ENCODE measurements at regions not wholly inside any gene's neighbourhood (a gene's known extent, or its start where the extent isn't known, plus 50 kb on each side); places are given as distances from the start of the nearest gene placed in this dataset.

DNA sequence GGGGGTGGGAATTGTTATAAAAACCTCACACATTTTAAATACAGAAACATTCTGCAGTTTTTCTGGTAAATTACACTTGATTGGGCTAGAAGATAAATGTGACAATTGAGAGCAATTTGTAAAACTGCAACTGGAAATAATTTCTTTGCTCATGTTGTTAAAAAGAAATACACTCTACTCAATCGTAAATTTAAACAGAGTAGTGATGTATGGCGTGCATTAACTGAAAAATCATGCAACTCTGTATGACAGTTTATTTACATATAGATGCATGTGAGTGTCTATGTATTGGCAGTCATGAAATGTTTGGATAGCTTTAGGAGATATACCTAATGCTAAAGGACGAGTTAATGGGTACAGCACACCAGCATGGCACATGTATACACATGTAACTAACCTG lies 554.9 kb downstream of the PRELID2 start:
- DNase-seq (ENCODE audit: low read depth in 2 of 2): no peak

DNA sequence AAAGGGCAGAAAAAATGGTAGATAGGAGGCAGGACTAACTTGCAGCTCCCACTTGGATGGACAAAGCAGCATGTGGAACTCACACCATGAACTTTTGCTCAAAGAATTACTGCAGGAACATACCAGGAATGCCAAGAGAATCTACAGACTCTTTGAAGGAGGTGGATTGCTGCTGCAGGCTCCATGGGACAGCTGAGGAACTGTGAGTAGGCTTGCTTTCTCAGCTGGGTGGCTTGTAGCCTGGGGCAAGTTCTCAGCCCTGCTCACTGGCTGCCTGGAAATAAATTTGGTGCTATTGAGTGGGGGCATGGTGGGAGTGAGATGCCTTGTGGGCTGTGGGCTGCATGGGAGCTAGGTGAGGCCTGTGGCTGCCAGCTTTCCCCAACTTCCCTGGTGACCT lies 574.5 kb downstream of the PRELID2 start:
- no peak for DNase-seq (ENCODE audit: low read depth in 2 of 2)

DNA sequence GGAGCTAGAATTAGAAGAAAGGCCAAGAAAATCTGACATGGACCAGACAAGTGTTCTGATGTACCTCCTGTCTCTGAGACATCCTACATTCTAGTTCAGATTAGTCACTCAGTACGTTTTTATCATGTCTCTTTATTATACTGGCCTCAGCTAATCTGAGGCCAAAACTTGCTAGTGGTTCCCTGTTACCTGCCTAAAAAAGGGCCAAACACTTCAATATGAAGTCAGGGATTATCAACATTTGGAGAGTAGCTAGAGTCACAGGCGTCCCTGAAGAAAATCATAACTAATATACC lies 587.4 kb downstream of the PRELID2 start:
- no peak for DNase-seq (ENCODE audit: low read depth in 2 of 2)

DNA sequence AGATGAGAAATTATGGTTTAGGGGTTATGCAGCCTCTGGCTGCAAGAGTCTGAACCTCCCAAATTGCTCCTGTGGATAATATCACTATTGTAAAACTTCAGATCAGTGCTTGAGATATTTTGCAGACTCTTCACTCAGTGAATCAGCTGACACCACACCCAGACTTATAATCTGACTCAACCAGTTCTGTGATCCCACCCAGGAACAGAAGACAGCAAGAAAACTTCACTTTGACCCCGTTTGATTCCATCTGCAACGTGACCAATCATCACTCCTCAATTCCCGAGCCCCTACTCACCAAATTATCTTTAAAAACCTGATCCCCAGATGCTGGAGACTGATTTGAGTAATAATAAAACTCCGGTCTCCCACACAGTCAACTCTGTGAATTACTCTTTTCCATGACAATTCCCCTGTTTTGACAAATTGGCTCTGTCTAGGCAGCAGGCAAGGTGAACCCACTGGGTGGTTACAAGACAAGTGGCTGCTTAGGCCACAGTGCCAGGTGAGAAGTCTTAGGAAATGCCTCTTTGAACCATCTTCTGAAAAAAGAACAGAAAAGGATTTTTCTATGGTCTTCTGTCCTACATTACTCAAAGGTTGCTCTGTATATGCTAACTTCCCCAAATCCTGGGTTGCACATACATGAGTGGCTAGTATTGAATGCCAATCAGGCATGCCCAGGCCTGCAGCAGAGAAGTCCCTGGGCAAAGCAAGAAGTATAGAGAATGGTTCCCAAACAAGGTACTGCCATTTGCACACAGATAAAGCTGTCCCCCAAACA lies 588.0 kb downstream of the PRELID2 start:
- peak in 1 of 2 donors; percentile 6 for DNase-seq (ENCODE audit: low read depth in 2 of 2)

DNA sequence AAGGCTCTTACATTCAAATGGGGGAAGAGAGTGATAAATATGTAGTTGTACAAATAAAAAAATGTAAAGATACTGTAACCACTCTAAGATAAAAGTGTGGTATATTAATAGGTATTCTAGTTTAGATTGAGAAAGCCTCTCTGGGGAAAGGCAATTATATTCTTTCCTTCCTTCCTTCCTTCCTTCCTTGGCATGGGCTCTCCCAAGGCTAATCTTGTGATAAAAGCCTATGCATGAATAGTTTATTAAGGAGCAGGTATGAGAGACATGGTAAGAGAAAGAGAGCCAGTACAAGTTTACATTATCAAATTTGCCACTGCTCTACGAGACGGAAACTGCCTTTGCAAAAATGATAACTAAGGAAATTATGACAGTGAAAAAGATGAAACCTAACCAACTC lies 588.8 kb downstream of the PRELID2 start:
- DNase-seq (ENCODE audit: low read depth in 2 of 2): no peak

DNA sequence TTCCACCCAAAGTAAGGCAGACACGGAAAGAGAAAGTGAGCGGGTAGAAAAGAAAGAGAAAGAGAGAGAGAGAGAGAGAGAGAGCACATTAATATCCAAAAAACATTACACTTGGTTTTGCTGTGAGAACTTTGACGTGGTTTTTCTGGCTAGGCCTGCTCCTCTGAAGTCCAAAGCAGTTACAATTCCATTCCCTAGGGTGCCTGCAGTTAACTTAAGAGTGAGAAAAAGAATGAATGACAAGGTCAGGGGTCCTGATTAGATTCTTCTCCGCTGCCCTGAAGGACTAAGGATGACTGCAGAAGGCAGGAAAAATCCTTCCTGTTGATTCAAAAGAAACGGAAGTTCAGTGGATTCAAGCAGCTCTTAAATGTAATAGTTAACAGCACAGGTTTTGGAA lies 589.8 kb downstream of the PRELID2 start:
- peak; percentile 31 to 37 for DNase-seq (ENCODE audit: low read depth in 2 of 2)

DNA sequence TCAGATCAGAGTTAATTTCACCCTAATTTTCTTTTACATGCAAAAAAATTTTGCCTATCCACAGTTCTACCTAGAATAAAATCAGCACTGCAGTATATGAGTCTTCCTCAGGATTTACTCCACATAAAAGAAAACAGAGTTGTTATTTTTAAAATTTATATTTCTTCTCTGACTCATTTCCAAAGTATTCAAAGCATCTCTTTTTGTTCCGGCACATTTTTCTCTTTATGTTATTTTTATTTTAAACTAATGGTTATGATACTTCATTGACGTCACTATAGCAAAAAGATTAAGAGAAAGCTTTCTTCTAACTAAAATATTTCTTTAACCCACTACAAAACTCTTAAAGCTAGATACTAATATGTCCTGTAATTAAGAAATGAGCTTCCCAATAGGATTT lies 590.4 kb downstream of the PRELID2 start:
- peak; percentile 36 to 48 for DNase-seq (ENCODE audit: low read depth in 2 of 2)

DNA sequence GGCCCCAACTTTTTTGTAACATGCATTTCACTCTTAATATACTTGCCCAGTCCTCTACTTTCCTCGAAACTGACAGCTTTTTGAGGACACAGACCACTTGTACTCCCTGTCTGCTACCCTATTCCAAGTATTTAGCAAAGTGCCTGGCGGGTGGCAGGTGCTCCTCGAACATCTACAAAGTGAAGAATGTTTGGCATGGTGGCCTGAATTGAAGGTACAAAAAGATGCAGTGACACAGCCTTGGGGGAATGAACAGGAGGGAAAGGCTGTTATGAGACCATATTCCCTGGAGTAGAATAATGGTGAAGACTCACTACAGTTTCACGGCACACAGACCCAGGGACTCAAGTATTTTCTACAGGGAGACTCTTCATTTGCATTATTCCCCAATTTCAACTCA lies 590.9 kb downstream of the PRELID2 start:
- no peak for DNase-seq (ENCODE audit: low read depth in 2 of 2)

DNA sequence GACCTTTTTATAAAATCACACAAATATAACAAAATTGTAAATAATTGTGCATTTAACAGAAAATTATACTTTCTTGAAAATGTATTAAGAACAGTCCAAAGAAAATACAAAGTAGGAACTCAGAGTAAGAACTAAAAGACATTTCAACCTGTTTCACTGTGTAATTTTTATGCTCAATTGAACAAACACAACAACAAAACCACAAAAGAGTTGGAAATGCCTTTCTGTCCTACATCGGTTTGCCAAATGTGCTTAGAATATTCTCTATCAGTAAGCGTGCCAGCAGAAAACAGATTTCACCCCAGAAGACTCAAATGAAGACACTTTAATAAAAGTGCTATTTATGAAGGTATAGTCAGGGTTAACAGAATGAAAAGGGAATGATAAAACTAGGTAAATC lies 592.1 kb downstream of the PRELID2 start:
- DNase-seq (ENCODE audit: low read depth in 2 of 2): no peak

DNA sequence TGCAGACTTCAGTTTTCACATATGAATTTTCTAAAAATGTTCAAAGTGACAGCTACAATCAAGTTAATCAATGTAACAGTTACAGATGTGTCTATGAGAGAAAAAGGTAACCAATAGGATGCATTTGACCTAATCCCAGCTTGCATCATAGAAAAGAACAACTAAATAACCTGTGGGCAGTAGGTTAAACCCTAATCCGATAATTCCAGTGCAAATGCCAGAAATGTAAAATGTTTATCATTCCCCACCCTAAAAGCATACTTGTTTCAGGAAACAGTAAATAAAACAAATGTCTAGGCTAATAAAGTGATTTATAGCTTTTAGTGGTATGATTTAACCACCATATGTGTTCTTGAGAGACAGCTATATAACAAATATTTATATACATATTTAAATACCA lies 592.6 kb downstream of the PRELID2 start:
- no peak for DNase-seq (ENCODE audit: low read depth in 2 of 2)

DNA sequence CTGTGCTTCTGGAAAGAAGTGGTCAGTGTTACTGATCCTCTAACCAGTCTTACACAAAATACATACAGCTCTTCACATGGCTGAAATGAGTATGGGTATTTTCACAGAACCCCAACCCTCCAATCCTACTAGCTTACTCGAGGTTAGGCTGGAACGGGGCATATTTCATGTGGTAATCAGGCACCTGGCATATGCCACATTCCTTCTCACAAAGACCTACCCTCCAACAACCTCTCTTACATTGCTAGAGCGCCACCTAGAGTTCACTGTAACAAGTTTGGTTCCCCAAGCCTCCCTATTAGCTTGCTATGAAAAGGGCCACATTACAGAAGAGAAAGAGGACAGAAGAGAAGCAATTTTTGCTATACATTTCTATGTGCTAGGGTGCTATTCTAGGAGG lies 597.3 kb downstream of the PRELID2 start:
- peak; percentile 78 to 89 for DNase-seq (ENCODE audit: low read depth in 2 of 2)

DNA sequence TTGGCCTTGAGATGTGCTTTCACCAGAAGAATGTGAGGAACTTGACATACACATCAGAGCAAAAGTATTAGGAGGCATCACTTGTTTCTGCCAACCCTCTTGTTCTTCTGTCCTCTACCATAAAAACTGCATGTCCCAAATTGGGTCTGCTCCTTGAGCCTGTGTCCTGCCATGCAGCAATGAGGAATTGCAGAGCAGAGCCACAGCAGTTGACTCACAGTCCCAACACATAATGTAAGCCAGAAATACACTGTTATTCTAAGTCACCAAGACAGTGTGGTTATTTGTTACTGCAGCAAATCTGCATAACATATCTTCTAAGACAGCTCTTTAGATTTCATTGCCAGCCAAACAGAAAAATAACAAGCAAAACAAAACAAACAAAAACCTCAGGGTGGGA lies 598.2 kb downstream of the PRELID2 start:
- DNase-seq (ENCODE audit: low read depth in 2 of 2): no peak

DNA sequence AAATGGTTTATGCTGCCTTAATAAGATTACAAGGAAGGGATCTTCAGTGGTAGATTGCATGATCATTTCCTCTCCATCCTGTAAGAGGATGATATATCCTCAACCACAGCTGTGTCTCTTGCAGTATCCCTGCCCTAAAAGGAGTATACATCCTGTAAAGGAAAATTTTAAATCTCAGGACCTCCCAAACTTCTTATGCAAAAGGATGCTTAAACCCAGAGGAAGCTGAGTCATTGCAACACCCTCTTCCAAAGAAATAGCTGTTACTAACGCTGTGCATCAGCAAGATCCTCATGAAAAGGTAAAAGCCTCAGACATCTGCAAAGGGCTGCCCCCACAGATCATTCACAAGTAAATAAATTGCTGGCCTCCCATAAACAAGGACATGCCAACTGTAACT lies 599.0 kb downstream of the PRELID2 start:
- DNase-seq (ENCODE audit: low read depth in 2 of 2): peak in 1 of 2 donors; percentile 37

DNA sequence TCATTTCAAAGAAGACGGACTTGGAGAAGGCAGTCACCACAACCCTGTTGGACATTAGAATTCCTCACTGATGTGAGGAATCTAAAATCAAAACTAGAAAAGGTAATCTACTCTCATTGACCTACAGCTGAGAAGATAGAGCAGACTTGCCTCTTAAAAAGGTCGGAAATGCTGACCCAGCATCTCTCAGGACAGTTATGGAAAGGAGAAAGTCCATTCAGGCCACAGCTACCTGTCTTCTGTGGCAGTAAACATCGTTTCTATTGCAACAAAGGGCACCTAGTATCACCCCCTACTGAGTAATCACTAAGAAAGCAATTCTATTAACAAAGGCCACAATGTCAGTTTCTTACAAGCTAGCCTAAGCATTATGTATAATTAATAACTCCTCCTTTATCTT lies 601.7 kb downstream of the PRELID2 start:
- DNase-seq (ENCODE audit: low read depth in 2 of 2): no peak

DNA sequence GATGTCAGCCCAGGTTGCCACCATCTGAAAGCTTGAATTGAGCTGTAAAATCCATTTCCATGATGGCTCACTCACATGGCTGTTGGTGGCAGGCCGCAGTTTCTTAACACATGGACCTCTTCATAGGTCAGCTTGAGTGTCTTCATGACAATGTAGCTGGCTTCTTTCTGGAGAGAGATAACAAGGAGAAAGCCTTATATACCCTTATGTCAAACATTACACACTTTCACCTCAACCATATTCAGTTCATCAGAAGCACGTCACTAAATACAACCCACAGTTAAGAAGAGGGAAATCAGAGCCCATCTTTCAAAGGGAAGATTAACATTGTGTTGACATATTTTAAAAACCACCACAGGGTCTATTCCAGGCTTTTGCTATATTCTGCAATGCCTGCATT lies 604.4 kb downstream of the PRELID2 start:
- DNase-seq (ENCODE audit: low read depth in 2 of 2): no peak

DNA sequence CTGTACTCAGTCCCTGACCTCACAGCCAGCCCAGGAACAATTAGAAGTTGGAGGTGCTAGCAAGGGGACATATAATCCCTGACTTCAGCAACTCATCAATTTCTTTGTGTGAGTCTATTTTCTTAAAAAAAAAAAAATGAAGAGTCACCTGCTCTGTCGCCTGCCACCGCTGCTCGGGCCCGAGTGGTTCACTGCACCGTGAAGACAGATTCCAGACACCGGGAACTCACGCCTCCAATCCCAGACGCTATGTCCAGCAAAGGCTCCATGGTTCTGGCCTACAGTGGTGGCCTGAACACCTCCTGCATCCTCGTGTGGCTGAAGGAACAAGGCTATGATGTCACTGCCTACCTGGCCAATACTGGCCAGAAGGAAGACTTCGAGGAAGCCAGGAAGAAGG lies 606.6 kb downstream of the PRELID2 start:
- no peak for DNase-seq (ENCODE audit: low read depth in 2 of 2)

DNA sequence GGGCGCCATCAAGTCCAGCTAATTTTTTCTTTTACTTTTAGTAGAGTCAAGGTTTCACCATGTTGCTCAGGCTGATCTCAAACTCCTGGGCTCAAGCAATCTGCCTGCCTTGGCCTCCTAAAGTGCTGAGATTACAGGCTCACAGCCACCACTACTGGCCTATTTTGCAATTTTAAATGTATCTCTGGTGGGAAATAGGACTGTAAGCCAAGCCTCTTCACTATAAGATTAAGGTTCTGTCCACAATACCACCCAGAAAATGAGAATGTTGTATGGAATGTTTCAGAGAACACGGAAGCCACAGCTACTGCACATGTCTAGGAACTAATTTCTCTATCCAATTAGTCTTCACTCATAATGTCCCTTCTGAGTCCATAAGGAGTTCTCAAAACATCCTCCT lies 607.3 kb downstream of the PRELID2 start:
- no peak for DNase-seq (ENCODE audit: low read depth in 2 of 2)

DNA sequence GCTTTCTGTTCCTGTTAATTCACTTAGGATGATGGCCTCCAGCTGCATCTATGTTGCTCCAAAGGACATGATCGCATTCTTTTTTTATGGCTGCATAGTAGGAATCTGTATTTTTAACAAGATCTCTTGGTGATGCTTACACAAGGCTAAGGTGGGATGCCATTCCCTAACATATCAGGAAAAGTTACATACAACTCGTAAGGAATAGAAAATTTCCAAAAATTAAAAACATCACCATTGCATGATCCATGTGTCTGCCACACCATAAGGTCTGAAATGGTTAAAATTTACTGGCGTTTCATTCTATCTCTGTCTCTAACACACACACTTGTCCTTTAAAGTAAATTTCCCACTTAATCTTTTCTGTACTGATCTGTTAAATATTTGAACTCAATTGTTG lies 608.4 kb downstream of the PRELID2 start:
- DNase-seq (ENCODE audit: low read depth in 2 of 2): no peak

DNA sequence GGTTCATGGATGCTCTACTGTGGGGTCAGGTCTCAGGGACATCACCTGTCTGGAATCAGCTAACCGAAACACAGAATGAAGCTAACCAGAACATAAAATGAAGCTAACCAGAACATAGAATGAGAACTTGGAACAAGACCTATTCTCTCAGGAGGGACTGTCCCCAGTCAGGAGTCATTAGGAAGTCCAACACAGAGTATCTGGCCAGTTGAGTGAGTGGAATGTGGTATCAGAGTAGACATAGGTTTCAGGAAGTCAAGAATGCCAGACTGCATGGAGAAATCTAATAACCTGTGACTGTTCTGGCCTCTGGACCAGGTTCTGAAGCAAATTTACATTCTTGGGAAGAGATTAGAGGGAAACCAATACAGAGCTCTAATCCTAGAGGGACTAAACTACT lies 609.6 kb downstream of the PRELID2 start:
- no peak for DNase-seq (ENCODE audit: low read depth in 2 of 2)

DNA sequence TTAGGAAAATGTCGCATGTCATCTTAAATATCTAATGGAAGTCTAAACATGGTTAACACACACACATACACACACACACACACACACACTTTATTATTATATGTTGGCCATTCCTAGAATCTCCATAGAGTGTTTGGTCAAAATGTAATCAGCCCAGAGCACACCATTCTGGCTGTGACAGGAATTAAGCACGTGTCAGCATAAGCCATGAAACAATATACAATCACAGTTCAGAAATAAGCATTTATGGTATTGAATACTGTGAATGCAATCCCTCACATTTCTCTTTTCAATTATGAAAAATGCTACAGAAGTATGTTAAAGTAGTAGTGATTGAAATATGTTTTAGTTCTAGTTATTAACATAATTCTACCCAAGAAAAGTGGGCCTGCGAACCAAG lies 611.6 kb downstream of the PRELID2 start:
- no peak for DNase-seq (ENCODE audit: low read depth in 2 of 2)

DNA sequence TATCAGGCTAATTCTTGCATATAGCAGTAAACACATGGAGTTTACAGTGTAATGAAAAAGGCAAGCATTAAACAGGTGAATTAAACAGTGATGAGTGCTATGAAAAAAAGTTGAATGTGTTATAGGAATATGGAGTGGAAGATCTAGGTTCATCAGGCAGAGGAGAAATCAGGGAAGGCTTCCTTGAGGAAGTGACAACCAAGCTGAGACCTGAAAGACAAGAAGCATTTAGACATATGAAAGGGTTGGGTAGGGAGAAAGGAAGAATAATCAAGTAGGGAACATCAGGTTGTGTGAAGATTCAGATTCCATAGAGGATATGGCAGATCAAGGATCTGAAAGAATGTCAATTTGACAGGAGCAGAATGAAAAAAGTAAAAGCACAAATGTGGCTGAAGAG lies 612.5 kb downstream of the PRELID2 start:
- DNase-seq (ENCODE audit: low read depth in 2 of 2): no peak

DNA sequence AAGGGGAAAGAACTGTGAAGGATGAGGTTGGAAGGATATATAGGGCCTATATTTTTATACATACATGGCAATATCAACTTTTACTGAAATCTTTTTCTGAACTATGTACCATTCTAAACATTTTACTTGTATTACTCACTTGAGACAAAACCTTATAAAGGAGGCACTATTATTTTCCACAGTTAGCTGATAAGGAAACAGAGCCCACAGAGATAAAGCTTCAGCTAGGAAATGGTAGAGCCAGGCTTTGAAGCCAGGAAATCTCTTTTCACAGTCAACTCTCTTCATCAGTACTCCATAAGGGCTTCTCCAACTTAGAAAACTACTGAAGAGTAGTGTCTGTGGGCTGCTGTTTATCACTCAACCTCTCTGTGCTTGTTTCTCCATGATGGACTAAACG lies 613.7 kb downstream of the PRELID2 start:
- DNase-seq (ENCODE audit: low read depth in 2 of 2): no peak

DNA sequence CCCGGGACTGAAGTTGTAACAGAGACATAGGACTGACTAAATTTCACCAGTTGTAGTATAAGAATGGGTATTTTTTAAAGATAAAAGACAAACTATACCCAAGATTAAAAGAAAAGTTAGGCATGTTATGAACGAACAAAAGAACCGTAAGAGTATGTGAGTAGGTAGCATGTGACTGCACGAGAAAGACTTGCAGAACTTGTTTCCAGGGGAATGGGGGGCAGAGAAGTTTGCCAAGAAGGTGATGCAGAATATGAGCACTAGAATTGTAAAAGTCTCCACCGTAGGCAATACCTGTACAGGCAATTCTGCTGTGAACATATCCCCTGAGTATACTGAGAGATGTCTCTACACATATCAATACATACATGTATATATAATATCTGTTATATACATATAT lies 614.7 kb downstream of the PRELID2 start:
- DNase-seq (ENCODE audit: low read depth in 2 of 2): no peak

DNA sequence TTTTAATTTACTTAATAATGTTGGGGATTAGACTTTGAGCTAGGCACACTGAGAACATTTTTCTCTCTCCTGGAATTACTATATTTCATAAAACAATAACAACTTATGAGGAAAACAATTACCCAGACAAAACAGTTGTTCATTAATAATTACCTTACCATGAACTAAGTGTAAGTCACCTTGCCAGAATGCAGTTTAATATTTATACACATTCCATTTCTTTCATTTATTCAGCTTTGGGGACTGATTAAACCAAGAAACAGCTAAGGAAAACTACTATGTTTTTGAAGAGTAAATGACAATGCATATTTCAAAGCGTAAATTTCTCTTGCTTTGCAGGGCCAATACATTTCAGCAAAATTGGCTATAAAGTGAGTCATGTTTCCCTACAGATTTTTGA lies 616.2 kb downstream of the PRELID2 start:
- DNase-seq (ENCODE audit: low read depth in 2 of 2): no peak

Data from lung microvascular endothelial cell (primary cell).